ENCODE measurements at regions not wholly inside any gene's neighbourhood (a gene's known extent, or its start where the extent isn't known, plus 50 kb on each side); places are given as distances from the start of the nearest gene placed in this dataset.

DNA sequence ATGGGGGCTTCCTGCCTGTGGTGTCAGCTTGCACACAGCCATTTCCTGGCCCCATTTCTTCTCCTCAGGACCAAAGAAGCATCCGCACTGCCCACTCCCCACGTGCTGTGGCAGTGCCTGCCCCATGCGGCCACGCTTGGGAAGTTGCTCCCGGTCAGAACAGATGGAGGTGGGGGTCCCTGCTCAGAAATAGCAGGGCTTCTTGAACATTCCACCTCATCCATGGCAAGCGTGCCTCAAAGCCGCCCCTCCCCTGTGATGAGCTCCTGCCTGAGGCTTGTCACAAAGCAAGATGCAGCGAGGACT, 238.2 kb downstream of the SYK start:
- DNase-seq (no peak), ATAC-seq (no peak)
- Mint-ChIP-seq H3K4me1 (peaks cover 71% of the 10 kb centered on the region), H3K4me3 (no peak overlapping the region), H3K9me3 (no peaks in the 10 kb centered on the region), H3K27ac (no peak overlapping the region), H3K27me3 (peaks cover 75% of the 10 kb centered on the region)

DNA sequence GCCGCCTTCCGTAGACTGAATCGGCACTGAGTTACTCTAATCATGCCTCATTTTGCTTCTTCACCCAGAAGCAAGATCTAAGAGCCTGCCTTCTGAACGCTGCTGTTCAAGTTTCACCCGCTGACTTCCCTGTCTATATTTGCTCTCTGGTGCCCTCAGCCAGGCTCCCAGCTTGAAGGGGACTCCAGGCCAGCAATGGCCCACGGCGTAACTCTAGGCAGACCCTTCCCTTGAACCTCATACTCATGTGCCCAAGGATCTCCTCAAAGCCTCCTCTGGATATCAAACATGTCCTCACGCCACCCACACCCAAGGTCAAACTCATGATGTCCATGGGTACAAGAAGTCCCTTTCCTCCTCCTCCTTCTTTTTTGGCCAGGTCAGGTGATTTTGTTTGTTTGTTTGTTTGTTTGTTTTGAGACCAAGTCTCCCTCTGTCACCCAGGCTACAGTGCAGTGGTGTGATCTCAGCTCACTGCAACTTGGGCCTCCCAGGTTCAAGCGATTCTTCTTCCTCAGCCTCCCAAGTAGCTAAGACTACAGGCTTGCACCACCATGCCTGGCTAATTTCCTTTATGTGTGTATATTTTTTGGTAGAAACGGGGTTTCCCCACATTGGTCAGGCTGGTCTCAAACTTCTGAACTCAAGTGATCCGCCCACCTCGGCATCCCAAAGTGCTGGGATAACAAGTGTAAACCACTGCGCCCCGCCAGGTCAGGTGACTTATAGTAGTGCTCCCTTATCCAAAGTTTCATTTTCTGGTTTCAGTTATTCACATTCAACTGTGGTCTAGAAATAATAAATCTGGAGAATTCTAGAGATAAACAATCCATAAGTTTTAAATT, 239.0 kb downstream of the SYK start:
- no peak for DNase-seq
- peaks cover 71% of the 10 kb centered on the region for H3K4me1 Mint-ChIP-seq
- no peak for ATAC-seq
- H3K27me3 Mint-ChIP-seq: peaks cover 78% of the 10 kb centered on the region
- H3K9me3 Mint-ChIP-seq: no peaks in the 10 kb centered on the region
- H3K27ac Mint-ChIP-seq: no peak overlapping the region
- no peak overlapping the region for H3K4me3 Mint-ChIP-seq

DNA sequence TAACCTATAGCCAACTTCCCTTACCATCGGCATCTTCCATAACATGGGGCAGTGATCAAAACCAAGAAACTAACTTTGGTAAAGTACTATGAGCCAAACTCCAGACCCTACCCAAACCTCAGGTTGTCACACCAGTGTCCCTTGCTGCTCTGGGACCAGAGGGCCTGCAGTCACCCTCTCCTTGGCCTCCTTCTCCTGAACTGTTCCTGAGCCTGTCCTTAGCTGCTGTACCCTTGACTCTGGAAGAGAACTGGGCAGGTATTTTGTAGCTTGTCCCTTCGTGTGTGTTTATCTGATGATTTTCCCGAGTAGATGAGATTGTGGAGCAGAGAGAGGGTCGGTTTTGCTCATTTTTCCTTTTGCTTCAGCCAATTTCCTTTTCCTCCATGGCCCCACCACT, 240.4 kb downstream of the SYK start:
- Mint-ChIP-seq H3K4me1 (peaks cover 69% of the 10 kb centered on the region), H3K4me3 (no peak overlapping the region), H3K9me3 (no peaks in the 10 kb centered on the region), H3K27ac (no peak overlapping the region), H3K27me3 (peaks cover 72% of the 10 kb centered on the region)
- no peak for DNase-seq
- ATAC-seq: no peak

DNA sequence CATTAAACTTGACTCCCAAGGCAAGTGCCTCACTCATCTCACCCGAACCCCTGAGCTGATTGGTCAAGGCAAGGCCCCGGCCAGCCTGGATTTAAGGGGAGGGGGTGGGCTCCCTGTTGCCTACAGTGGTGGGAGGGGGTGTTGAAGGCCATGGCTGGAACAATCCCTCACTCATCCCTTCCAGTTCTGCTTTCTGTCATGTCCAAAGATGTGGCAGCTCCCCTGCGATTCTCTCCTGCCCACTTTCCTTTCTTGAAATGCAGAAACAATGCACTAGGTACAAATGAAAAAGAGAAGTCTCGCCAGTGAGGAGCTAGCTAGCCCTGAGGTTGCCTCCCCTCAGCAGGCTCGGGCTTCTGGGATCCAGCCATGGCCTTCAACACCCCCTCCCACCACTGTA, 240.9 kb downstream of the SYK start:
- H3K4me3 Mint-ChIP-seq: no peak overlapping the region

DNA sequence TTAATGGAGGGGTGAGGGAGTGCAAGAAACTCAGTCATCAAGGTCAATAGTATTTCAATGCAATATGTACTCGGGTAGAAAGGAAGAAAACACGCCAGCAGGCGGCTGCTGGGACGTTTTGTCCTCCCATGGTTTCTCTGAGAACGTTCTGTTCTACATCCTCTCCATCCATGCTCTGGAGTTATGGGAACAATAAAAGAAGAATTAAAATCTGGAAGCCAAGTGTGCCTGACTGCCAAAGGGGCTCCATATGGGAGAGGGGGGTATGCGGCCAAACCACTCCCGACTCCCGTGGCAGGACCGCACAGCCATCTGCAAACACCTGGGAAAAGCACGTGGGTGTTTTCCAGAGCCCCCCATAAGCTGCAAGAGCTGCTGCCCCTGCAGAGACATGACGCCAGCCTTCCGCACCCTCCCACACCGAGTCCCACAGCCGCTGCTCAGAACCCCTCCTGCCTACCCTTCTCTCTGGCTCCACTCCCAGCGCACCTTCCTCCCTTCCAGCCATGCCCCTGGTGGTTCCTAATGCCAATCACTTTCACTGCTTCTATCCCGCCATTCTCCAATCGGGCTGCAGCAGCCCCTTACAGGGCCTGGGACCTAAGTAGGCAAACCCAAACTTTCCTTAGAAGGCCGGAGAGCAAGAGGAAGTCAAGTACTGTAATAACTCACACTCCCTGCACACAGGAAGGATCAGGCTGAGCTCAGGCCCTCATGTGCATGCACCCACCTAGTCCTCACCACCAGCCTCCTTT, 241.6 kb downstream of the SYK start:
- Mint-ChIP-seq H3K27ac (no peak overlapping the region), H3K9me3 (no peaks in the 10 kb centered on the region), H3K4me1 (peaks cover 69% of the 10 kb centered on the region), H3K27me3 (peaks cover 61% of the 10 kb centered on the region), H3K4me3 (no peak overlapping the region)
- DNase-seq (no peak), ATAC-seq (no peak)

More for the DNA sequence above, 240.9 kb downstream of the SYK start:
- Mint-ChIP-seq H3K4me1 (peaks cover 69% of the 10 kb centered on the region), H3K9me3 (no peaks in the 10 kb centered on the region), H3K27ac (no peak overlapping the region), H3K27me3 (peaks cover 68% of the 10 kb centered on the region)
- ATAC-seq (no peak), DNase-seq (no peak)

DNA sequence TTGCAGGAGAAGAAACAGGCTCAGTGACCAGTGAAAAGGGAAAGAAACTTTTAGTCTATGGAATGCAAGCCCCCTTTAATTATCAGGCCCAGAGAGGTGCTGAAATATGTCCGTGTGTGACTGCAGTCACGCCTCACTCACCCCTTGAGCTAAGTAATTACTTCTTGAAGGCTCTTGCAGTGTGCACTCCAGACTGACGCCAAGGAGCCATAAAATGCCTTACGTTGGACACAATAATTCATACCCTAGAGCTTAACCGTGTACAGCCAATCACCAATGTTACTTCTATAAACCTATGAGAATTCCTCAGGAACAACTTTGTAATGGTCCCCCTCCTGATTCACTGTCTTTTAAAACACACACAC, 242.2 kb downstream of the SYK start:
- no peak overlapping the region for H3K4me3 Mint-ChIP-seq
- no peak overlapping the region for H3K27ac Mint-ChIP-seq
- peaks cover 69% of the 10 kb centered on the region for H3K4me1 Mint-ChIP-seq
- peaks cover 56% of the 10 kb centered on the region for H3K27me3 Mint-ChIP-seq
- no peaks in the 10 kb centered on the region for H3K9me3 Mint-ChIP-seq
- no peak for DNase-seq
- no peak for ATAC-seq

DNA sequence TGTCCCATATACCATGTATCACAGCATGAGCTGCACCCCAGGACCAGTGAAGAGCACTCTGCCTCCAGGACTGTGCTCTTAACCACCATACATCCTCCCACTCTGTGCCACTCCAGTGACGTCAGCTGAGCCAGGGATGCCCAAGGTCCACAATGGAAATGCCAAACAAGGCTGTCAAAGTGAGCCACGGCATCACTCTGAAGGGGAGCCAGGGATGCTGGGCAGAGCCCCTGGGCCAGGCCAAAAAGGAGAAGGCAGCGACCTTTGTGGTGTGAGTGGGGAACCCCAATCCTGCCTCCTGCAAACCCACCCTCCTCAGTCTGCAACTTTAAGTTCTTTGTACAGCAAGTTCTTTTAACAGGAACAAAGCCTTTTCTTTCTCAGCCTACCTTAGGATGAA, 242.7 kb downstream of the SYK start:
- DNase-seq (no peak), ATAC-seq (no peak)
- H3K27ac Mint-ChIP-seq: no peak overlapping the region
- H3K9me3 Mint-ChIP-seq: no peaks in the 10 kb centered on the region
- peaks cover 55% of the 10 kb centered on the region for H3K27me3 Mint-ChIP-seq
- no peak overlapping the region for H3K4me3 Mint-ChIP-seq
- H3K4me1 Mint-ChIP-seq: peaks cover 67% of the 10 kb centered on the region

DNA sequence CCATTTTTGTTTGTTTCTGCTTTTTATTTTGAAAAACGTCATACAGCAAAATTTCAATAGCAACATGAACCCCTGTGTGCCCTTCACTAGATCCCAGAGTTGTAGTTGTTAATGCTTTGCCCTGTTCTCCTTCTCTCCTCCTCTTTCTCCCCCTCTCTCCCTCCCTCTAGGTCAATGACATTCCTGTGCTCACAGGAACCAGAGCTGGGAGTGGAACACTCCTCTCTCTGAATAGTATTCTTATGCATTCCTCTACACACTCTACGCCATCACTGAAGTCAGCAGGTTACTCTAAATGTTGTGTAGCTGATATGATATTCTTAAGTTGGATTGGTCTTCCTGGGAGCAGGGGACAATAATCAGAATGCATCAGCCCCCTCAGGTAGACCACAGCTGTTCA, 243.4 kb downstream of the SYK start:
- peaks cover 60% of the 10 kb centered on the region for H3K4me1 Mint-ChIP-seq
- ATAC-seq (no peak), DNase-seq (no peak)
- H3K27me3 Mint-ChIP-seq: peaks cover 57% of the 10 kb centered on the region
- H3K27ac Mint-ChIP-seq: no peak overlapping the region
- no peak overlapping the region for H3K4me3 Mint-ChIP-seq
- H3K9me3 Mint-ChIP-seq: no peaks in the 10 kb centered on the region

DNA sequence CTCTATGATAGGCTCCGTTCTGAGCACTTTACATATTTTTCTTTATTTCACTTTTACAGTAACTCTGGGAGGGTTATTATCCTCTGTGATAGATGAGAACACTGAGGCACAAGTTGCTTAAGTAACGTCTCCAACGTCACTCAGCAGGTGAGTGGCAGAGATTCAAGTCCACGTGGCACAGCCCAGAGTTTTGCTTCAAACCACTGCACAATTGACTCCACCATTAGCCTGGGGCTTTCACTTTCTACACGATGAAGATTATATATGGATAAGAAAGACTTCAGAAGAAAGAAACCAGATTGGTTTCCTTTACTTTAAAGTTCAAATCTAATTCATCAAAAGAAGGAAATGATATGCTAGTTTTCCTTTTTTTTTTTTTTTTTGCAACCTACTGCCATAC, 245.9 kb downstream of the SYK start:
- Mint-ChIP-seq H3K4me3 (peak overlapping the region; percentile 54 to 59), H3K27ac (peak overlapping the region in 1 of 2 donors; percentile 49), H3K4me1 (peaks cover 48% of the 10 kb centered on the region), H3K27me3 (peaks cover 66% of the 10 kb centered on the region), H3K9me3 (no peaks in the 10 kb centered on the region)
- ATAC-seq: peak; percentile 93
- peak; percentile 39 to 73 for DNase-seq

DNA sequence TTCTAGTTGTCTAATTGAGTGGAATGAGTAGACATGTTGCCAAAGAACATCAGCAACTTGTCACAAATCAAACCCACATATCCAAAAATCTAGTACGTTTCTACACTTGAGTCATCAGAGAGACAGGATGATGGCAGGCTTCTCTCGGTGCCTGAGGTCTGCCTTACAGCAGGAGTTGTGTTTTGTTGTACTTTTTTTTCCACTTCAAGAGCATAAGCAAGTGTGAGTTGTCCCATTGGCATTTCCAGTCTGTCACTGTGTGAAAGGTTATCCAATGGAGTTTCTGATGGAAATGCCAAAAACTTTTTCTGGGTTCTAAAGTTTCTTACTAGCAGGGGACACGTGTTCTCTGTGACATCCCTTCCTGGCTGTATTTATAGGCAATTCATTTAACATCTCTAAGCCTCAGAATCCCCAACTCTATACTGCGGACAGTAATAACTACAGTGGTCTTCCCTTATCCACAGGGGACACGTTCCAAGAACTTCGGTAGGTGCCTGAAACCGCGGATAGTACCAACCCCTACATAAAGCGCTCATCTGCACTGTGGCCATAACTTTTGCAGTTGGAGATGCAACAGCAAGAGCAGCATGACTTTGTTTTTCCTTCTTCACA, 246.5 kb downstream of the SYK start:
- peak overlapping the region; percentile 54 to 59 for H3K4me3 Mint-ChIP-seq
- ATAC-seq (peak; percentile 93), DNase-seq (peak; percentile 28 to 65)
- peaks cover 0 to 3% of the 10 kb centered on the region in 2 donors for H3K9me3 Mint-ChIP-seq
- H3K27ac Mint-ChIP-seq: peak overlapping the region in 1 of 2 donors; percentile 49
- peaks cover 68% of the 10 kb centered on the region for H3K27me3 Mint-ChIP-seq
- peaks cover 54% of the 10 kb centered on the region for H3K4me1 Mint-ChIP-seq

DNA sequence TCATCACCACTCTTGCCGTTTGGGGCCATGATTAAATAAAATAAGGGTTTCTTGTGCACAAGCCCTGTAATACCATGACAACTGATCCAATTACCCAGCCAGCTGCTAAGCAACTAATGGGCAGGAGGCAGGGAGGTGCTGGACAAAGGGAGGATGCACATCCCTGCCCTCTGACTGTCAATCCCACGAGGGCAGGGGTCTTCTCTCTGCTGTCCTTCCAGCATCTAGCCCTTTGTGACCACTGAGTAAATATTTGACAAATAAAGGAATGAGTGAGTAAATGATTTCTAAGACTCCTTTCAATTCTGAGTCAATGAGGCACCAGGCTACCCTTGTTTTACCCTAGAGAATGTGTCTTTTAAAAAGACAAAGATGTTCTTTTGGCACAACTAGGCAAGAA, 247.1 kb downstream of the SYK start:
- no peak overlapping the region for H3K27ac Mint-ChIP-seq
- no peak overlapping the region for H3K4me3 Mint-ChIP-seq
- no peak for DNase-seq
- peaks cover 62% of the 10 kb centered on the region for H3K27me3 Mint-ChIP-seq
- peaks cover 60% of the 10 kb centered on the region for H3K4me1 Mint-ChIP-seq
- ATAC-seq: no peak
- peaks cover 0 to 3% of the 10 kb centered on the region in 2 donors for H3K9me3 Mint-ChIP-seq

DNA sequence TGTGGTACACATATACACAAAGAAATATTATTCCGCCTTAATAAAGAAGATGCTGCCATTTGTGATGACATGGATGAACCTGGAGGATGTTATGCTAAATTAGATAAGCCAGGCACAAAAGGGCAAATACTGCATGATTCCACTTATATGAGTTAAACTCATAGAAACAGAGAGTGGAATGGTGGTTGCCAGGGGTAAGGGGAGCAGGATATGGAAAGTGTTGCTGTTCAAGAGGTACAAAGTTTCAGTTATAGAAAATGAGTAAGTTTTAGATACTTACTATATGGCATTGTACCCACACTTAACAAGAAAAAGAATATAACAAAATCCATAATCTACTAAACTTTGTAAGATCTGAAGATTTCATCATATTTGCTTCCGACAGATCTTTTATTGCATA, 252.2 kb downstream of the SYK start:
- peak; percentile 92 for ATAC-seq
- H3K27me3 Mint-ChIP-seq: peaks cover 37% of the 10 kb centered on the region
- no peak overlapping the region for H3K27ac Mint-ChIP-seq
- peak in 1 of 2 donors; percentile 36 for DNase-seq
- H3K4me1 Mint-ChIP-seq: peaks cover 26% of the 10 kb centered on the region
- H3K4me3 Mint-ChIP-seq: no peak overlapping the region
- H3K9me3 Mint-ChIP-seq: peaks cover 0 to 3% of the 10 kb centered on the region in 2 donors

DNA sequence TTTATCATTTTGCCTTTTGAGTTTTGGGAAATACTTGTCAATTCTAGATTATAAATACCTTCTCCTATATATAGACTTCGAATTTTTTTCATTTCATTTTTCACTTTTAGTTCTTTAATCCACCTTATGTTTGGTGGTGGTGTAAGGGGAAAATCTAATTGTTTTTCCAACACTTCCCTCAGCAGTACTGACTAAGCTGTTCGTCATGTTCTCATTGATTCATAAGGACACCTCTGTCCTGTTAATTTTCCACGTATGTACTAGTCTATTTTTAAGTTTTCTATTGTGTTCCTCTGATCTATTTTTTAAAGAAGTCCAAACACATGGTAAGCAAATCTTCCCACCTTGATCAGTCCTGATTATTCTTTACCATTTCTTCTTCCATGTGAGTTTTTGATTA, 254.2 kb downstream of the SYK start:
- ATAC-seq: no peak
- peaks cover 27% of the 10 kb centered on the region for H3K27me3 Mint-ChIP-seq
- peaks cover 0 to 3% of the 10 kb centered on the region in 2 donors for H3K9me3 Mint-ChIP-seq
- no peak overlapping the region for H3K27ac Mint-ChIP-seq
- no peak for DNase-seq
- H3K4me3 Mint-ChIP-seq: no peak overlapping the region
- H3K4me1 Mint-ChIP-seq: peaks cover 29% of the 10 kb centered on the region

DNA sequence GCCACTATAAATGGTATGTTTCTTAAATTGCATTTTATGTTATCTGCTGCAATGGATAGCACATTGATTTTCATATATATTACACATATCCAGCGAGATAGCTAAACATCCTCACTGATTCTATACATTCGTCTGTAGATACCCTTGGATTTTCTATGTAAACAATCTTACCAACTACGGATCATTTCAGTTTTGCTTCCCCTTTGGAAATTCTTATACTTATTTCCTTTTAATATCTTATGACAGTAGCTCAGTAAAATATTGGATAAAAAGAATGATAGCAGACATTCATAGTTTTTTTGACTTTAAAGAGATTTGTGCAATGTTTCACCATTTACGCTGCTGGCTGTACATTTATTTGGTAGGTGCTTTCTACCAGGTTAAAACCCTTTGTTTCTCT, 254.9 kb downstream of the SYK start:
- H3K4me1 Mint-ChIP-seq: peaks cover 36% of the 10 kb centered on the region
- DNase-seq (no peak), ATAC-seq (no peak)
- H3K27me3 Mint-ChIP-seq: peaks cover 27% of the 10 kb centered on the region
- no peak overlapping the region for H3K27ac Mint-ChIP-seq
- peaks cover 0 to 3% of the 10 kb centered on the region in 2 donors for H3K9me3 Mint-ChIP-seq
- no peak overlapping the region for H3K4me3 Mint-ChIP-seq

DNA sequence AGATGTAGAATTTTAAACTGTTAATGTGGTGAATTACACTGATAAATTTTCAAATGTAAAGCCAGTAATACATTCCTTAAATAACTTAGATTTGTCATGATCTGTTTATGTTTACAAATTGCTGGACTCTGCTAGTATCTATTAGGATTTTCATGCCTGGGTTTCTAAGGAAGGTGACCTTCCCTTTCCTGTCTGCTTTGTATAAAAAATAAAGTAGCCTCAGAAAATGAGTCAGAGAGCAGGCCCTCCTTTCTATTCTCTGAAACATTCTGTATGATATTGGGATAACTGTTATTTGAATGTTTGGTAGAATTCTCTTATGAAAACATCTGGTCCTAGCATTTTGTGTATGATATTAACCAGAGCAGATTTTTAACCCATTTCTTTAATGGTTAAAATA, 255.3 kb downstream of the SYK start:
- H3K4me3 Mint-ChIP-seq: no peak overlapping the region
- no peak overlapping the region for H3K27ac Mint-ChIP-seq
- no peak for DNase-seq
- H3K27me3 Mint-ChIP-seq: peaks cover 27% of the 10 kb centered on the region
- peaks cover 0 to 3% of the 10 kb centered on the region in 2 donors for H3K9me3 Mint-ChIP-seq
- no peak for ATAC-seq
- H3K4me1 Mint-ChIP-seq: peaks cover 37% of the 10 kb centered on the region

DNA sequence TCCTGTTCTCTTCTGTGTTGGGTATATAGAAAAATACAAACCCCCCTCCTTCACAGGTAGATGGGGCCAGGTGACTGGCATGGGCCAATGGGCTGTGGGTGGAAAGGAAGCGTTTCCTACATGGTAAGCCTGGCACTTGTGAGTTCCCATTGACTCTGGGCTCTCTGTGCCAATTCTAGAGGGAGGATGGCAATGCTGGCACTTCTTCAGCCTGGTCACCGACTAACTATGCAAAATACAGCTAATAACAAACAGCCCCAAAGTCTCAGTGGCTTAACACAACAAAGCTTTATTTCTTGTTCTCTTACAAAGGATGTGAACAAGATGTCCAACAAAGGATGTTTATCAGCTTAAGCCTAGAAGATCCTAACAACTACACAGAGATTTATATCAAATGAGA, 258.1 kb downstream of the SYK start:
- no peaks in the 10 kb centered on the region for H3K9me3 Mint-ChIP-seq
- no peak overlapping the region for H3K27ac Mint-ChIP-seq
- DNase-seq (no peak), ATAC-seq (no peak)
- peaks cover 30% of the 10 kb centered on the region for H3K4me1 Mint-ChIP-seq
- no peak overlapping the region for H3K4me3 Mint-ChIP-seq
- H3K27me3 Mint-ChIP-seq: peaks cover 25% of the 10 kb centered on the region

Measured in stimulated activated naive CD8-positive, alpha-beta T cell treated with anti-CD3 and anti-CD28 coated beads, Interleukin-15, amount 100 ng/mL, for 72 hours (primary cell).